ENCODE measurements at regions not wholly inside any gene's neighbourhood (a gene's known extent, or its start where the extent isn't known, plus 50 kb on each side); places are given as distances from the start of the nearest gene placed in this dataset.
A peak's percentile ranks its signal among the peaks of the same experiment; 100 is the strongest.
"Not testable (repeated sequence)": the region's sequence is repeated elsewhere in the genome, so short reads cannot be mapped to it uniquely, and the experiment has no call there.

DNA sequence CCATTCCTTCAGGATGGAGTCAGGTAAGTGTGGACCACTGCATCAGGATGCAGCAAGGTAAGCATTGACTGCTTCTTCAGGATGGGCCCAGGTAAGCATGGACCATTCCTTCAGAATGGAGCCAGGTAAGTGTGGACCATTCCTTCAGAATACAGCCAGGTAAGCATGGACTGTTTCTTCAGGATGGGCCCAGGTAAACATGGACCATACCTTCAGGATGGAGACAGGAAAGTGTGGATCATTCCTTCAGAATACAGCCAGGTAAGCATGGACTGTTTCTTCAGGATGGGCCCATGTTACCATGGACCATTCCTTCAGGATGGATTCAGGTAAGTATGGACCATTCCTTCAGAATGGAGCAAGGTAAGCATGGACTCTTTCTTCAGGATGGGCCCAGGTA, 89.4 kb upstream of the SPACA7 start:
- not testable (repeated sequence) for DNase-seq

DNA sequence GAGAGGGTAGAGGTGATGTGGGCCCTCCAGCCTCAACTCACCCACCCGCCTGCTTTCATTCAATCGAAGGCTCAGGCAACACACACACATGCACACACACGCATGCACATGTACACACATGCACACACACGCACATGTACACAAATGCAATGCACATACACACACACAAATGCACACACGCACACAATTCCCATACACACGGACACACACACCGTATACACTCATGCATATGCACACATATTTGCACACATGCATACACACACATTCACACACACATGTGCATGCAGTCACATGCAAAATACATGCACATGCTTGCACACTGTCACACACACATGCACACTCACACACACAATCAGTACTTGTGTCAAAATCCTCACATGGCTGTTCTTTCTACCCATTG, 55.9 kb upstream of the SPACA7 start:
- no peak for DNase-seq

DNA sequence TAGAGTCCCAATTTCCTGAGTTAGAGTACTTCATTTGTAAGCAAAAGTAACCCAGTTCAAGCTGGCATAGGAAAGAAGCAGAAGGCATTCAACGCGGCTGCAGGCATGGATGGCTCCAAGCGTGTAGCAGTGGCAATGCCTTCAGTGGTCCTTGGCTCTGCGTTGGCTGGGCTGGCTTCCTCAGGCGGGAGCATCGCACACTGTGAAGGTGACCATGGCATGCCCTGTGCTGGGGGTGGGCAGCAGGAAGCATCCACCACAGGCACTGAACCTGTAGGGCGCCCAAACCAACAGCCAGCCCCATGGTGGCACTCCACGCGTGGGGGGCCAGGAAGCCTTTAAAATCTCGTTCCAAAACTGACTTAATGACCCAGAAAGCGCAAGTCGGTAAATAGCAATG, 53.6 kb upstream of the SPACA7 start:
- DNase-seq: no peak

DNA sequence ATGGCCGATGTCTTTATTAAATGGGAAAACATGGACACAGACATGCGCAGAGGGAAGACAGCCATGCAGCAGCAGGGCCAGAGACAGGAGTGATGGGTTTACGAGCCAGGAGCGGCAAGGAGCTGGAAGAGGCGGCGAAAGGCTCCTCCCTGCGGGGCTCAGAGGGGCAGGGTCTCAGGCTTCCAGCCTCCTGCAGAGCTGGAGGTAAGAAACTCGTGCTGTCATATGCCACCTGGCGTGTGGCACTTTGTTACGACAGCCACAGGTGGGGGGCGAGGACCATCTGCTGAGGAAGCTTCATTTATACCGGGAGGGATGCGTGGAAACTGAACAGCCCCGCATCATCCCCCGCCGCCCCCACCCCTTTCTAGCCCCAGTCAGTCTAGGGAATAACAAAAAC, 52.0 kb upstream of the SPACA7 start:
- DNase-seq: no peak

- DNase-seq: no peak
These were observed 50.9 kb upstream of the SPACA7 start for GRCh38 chr13:112325142-112325808.

GRCh38 chr13:112325920-112326645, 50.1 kb upstream of the SPACA7 start:
- DNase-seq: peak; percentile 30
